T-helper 2 cell (primary cell): ENCODE measurements at regions not wholly inside any gene's neighbourhood (a gene's known extent, or its start where the extent isn't known, plus 50 kb on each side); places are given as distances from the start of the nearest gene placed in this dataset.

ENCODE experiments used
- DNase-seq, 5 experiments: peaks; one replicate each; pipeline versions ENCODE4 v3.0.0 to v3.0.0-alpha.2; 2012 to 2022

GRCh38 chr5:4980201-4980600 lies 159.9 kb upstream of the ADAMTS16 start:
- DNase-seq, result no peak

- no peak for DNase-seq
These were observed 158.5 kb upstream of the ADAMTS16 start for GRCh38 chr5:4981608-4982007.

- DNase-seq, result no peak
These were observed 156.4 kb upstream of the ADAMTS16 start for GRCh38 chr5:4983701-4984100.

GRCh38 chr5:4984461-4984860 lies 155.7 kb upstream of the ADAMTS16 start:
- no peak for DNase-seq

- no peak for DNase-seq
These were observed 152.7 kb upstream of the ADAMTS16 start for GRCh38 chr5:4987431-4987830.

- DNase-seq, result no peak
These were observed 151.0 kb upstream of the ADAMTS16 start for GRCh38 chr5:4989118-4989517.

GRCh38 chr5:4990017-4990416 lies 150.1 kb upstream of the ADAMTS16 start:
- DNase-seq, result no peak

- no peak for DNase-seq
These were observed 149.7 kb upstream of the ADAMTS16 start for GRCh38 chr5:4990462-4990861.

- no peak for DNase-seq
These were observed 148.2 kb upstream of the ADAMTS16 start for GRCh38 chr5:4991925-4992324.

GRCh38 chr5:4995014-4995413 lies 145.1 kb upstream of the ADAMTS16 start:
- DNase-seq, result no peak

GRCh38 chr5:5005353-5005752 lies 134.8 kb upstream of the ADAMTS16 start:
- no peak for DNase-seq

- no peak for DNase-seq
These were observed 133.6 kb upstream of the ADAMTS16 start for GRCh38 chr5:5006548-5006947.

- no peak for DNase-seq
These were observed 130.9 kb upstream of the ADAMTS16 start for GRCh38 chr5:5009240-5009639.

GRCh38 chr5:5011151-5011550 lies 129.0 kb upstream of the ADAMTS16 start:
- DNase-seq, result no peak

- DNase-seq, result no peak
These were observed 125.4 kb upstream of the ADAMTS16 start for GRCh38 chr5:5014586-5015235.

- DNase-seq, result no peak
These were observed 122.1 kb upstream of the ADAMTS16 start for GRCh38 chr5:5017827-5018577.

GRCh38 chr5:5018578-5018970 lies 121.6 kb upstream of the ADAMTS16 start:
- DNase-seq, result no peak

- no peak for DNase-seq
These were observed 118.7 kb upstream of the ADAMTS16 start for GRCh38 chr5:5021436-5021835.

- DNase-seq, result no peak
These were observed 114.9 kb upstream of the ADAMTS16 start for GRCh38 chr5:5025098-5025773.

- peak in 1 of 5 experiments; percentile 41 for DNase-seq
These were observed 114.2 kb upstream of the ADAMTS16 start for GRCh38 chr5:5025774-5026408.

GRCh38 chr5:5026409-5026785 lies 113.7 kb upstream of the ADAMTS16 start:
- no peak for DNase-seq

- no peak for DNase-seq
These were observed 108.5 kb upstream of the ADAMTS16 start for GRCh38 chr5:5031665-5032064.

GRCh38 chr5:5037674-5038073 lies 102.5 kb upstream of the ADAMTS16 start:
- no peak for DNase-seq

GRCh38 chr5:5039918-5040317 lies 100.2 kb upstream of the ADAMTS16 start:
- DNase-seq, result no peak
